ENCODE measurements at regions not wholly inside any gene's neighbourhood (a gene's known extent, or its start where the extent isn't known, plus 50 kb on each side); places are given as distances from the start of the nearest gene placed in this dataset.

DNA sequence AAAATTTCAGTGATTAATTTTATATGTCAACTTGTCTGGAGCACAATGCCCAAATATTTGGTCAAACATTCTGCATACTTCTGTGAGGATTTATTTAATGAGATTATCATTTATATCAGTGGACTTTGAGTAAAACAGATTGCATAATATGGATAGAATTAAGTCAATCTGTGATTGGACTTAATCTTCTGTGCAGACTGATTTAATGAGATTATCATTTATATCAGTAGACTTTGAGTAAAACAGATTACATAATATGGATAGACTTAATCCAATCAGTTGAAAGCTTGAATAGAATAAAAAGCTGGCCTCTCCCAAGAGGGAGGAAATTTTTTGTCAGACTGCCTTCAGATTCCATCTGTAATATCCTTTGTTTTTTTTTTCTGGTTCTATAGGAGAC, 1413.2 kb downstream of the LRFN5 start:
- Histone ChIP-seq H3K36me3 (ENCODE audit: control insufficient read depth, insufficient read depth, low read length) (no peaks in the 10 kb centered on the region; the same call in 1 of the 2 replicates), H3K27ac (ENCODE audit: low read length) (no peak overlapping the region), H3K4me3 (ENCODE audit: low read depth in 2 of 2, low read length in 2 of 2) (no peak overlapping the region), H3K9me3 (ENCODE audit: control insufficient read depth, insufficient read depth, low read depth, low read length) (no peaks in the 10 kb centered on the region), H3K4me1 (ENCODE audit: control insufficient read depth, insufficient read depth, low read length) (no peaks in the 10 kb centered on the region), H3K27me3 (ENCODE audit: control insufficient read depth, insufficient read depth, low read length) (no peaks in the 10 kb centered on the region)
- ChIA-PET CTCF (no interaction called here), POLR2A (interaction anchor here (0.6 kb wide), 1 partner anchor 99 kb away, joined by 3 read pairs; no protein-coding TSS in a partner anchor)
- in situ Hi-C loops (cut with HindIII; ENCODE audit: low pct_unique_long_range_greater_than_20kb, low sequenced_read_pairs): no loop called here
- no peak for ATAC-seq
- no peak for DNase-seq (ENCODE audit: low read depth, low spot score)
- intact Hi-C loops (cut with micrococcal nuclease; ENCODE audit: unreplicated experiment): no loop called here
- no TSS peak for BruUV-seq (replicated peaks)
- no peak for TF ChIP-seq TCF7L2 (IDR thresholded peaks at IDR 0.05; ENCODE audit: low read depth, low read length)

DNA sequence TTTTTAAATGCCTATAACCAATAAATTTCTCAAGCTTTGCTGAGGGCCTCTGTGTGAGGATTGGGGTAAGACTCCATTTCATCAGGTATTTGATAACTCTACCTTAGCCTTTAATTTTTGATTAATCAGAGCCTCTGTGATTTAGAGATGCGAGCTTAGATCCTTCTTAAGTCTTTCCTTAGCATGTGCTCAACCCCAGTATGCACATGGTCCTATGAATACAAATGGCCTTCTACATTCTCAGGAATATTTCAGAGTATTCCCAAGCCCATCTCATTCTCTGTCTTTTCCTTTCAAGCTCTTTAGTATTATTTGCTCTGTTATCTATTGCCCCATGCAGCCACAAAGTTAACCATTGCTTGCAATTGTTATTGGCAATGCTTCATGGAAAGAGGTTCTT, 1407.7 kb downstream of the LRFN5 start:
- ChIA-PET POLR2A (no interaction called here), CTCF (no interaction called here)
- ATAC-seq: no peak
- H3K4me3 ChIP-seq (ENCODE audit: low read depth in 2 of 2, low read length in 2 of 2): no peak overlapping the region
- H3K36me3 ChIP-seq (ENCODE audit: control insufficient read depth, insufficient read depth, low read length): no peaks in the 10 kb centered on the region
- TF ChIP-seq POLR2AphosphoS5 (IDR thresholded peaks at IDR 0.05; ENCODE audit: low read depth, low read length) (no peak), TCF7L2 (IDR thresholded peaks at IDR 0.05; ENCODE audit: low read depth, low read length) (no peak), SIN3A (IDR thresholded peaks at IDR 0.05; ENCODE audit: borderline replicate concordance, insufficient read depth, low read depth, low read length) (no peak), REST (IDR thresholded peaks at IDR 0.05; ENCODE audit: insufficient read depth in 1 of 2, low read depth in 2 of 2, low read length in 1 of 2) (no peak), CTCF (IDR thresholded peaks at IDR 0.05) (no peak)
- no peak overlapping the region for H3K27ac ChIP-seq (ENCODE audit: low read length)
- no peaks in the 10 kb centered on the region for H3K9me3 ChIP-seq (ENCODE audit: control insufficient read depth, insufficient read depth, low read depth, low read length)
- in situ Hi-C loops (cut with HindIII; ENCODE audit: low pct_unique_long_range_greater_than_20kb, low sequenced_read_pairs): no loop called here
- H3K27me3 ChIP-seq (ENCODE audit: control insufficient read depth, insufficient read depth, low read length): no peaks in the 10 kb centered on the region
- no peaks in the 10 kb centered on the region for H3K4me1 ChIP-seq (ENCODE audit: control insufficient read depth, insufficient read depth, low read length)
- intact Hi-C loops (cut with micrococcal nuclease; ENCODE audit: unreplicated experiment): no loop called here
- BruUV-seq (replicated peaks): no TSS peak
- DNase-seq (ENCODE audit: low read depth, low spot score): no peak

DNA sequence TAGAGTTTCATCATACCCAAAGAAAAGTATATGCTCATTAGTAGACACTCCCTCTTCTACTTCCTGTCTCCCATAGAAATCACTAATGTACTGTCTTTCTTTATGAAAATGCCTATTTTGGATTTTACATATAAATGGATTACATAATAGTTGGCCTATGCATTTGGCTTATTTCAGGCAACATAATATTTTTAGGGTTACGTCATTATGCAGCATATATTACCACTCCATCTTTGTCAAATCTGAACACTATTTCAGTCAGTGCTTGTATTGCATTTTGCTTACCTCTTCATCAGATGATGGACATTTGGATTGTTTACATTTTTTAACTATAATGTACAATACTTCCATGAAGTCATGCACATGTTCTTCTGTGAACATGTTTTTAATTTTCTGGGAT, 1406.1 kb downstream of the LRFN5 start:
- no peaks in the 10 kb centered on the region for H3K36me3 ChIP-seq (ENCODE audit: control insufficient read depth, insufficient read depth, low read length)
- TF ChIP-seq TCF7L2 (IDR thresholded peaks at IDR 0.05; ENCODE audit: low read depth, low read length) (no peak), POLR2AphosphoS5 (IDR thresholded peaks at IDR 0.05; ENCODE audit: low read depth, low read length) (no peak), CTCF (IDR thresholded peaks at IDR 0.05) (no peak), REST (IDR thresholded peaks at IDR 0.05; ENCODE audit: insufficient read depth in 1 of 2, low read depth in 2 of 2, low read length in 1 of 2) (no peak), SIN3A (IDR thresholded peaks at IDR 0.05; ENCODE audit: borderline replicate concordance, insufficient read depth, low read depth, low read length) (no peak)
- in situ Hi-C loops (cut with HindIII; ENCODE audit: low pct_unique_long_range_greater_than_20kb, low sequenced_read_pairs): no loop called here
- H3K27me3 ChIP-seq (ENCODE audit: control insufficient read depth, insufficient read depth, low read length): no peaks in the 10 kb centered on the region
- ATAC-seq (no peak), DNase-seq (ENCODE audit: low read depth, low spot score) (no peak)
- intact Hi-C loops (cut with micrococcal nuclease; ENCODE audit: unreplicated experiment): no loop called here
- H3K4me3 ChIP-seq (ENCODE audit: low read depth in 2 of 2, low read length in 2 of 2): no peak overlapping the region
- H3K9me3 ChIP-seq (ENCODE audit: control insufficient read depth, insufficient read depth, low read depth, low read length): no peaks in the 10 kb centered on the region
- ChIA-PET CTCF (no interaction called here), POLR2A (no interaction called here)
- no TSS peak for BruUV-seq (replicated peaks)
- H3K27ac ChIP-seq (ENCODE audit: low read length): no peak overlapping the region
- H3K4me1 ChIP-seq (ENCODE audit: control insufficient read depth, insufficient read depth, low read length): no peaks in the 10 kb centered on the region

Measured in Panc1 (cell line).